Stimulated activated effector memory CD8-positive, alpha-beta T cell treated with anti-CD3 and anti-CD28 coated beads, Interleukin-12 subunit alpha, Interleukin-12 subunit beta, amount 100 ng/mL, for 72 hours (primary cell): ENCODE measurements at regions not wholly inside any gene's neighbourhood (a gene's known extent, or its start where the extent isn't known, plus 50 kb on each side); places are given as distances from the start of the nearest gene placed in this dataset.
A peak's percentile ranks its signal among the peaks of the same experiment; 100 is the strongest.

ENCODE experiments used
- ATAC-seq: fragments of 150-1000 bp; cut with Tn5 transposase; 2 replicates; pipeline ENCODE4 v1.10.0; 2021
- DNase-seq, 2 donors: peaks; one replicate each; pipeline ENCODE4 v3.0.0; 2021 to 2022; ENCODE audit warnings: low spot score in 2 of 2
- H3K27ac Mint-ChIP-seq: one replicate; pipeline ENCODE4 v1.8.0; 2022; ENCODE audit warnings: mild to moderate bottlenecking, mixed read lengths
- H3K36me3 Mint-ChIP-seq: one replicate; pipeline ENCODE4 v1.8.0; 2022; ENCODE audit warnings: mild to moderate bottlenecking, mixed read lengths
- H3K4me1 Mint-ChIP-seq: one replicate; pipeline ENCODE4 v1.8.0; 2022; ENCODE audit warnings: mixed read lengths
- H3K4me3 Mint-ChIP-seq: one replicate; pipeline ENCODE4 v1.8.0; 2022; ENCODE audit warnings: mild to moderate bottlenecking, mixed read lengths
- H3K9me3 Mint-ChIP-seq: one replicate; pipeline ENCODE4 v1.8.0; 2022; ENCODE audit warnings: mixed read lengths

DNA sequence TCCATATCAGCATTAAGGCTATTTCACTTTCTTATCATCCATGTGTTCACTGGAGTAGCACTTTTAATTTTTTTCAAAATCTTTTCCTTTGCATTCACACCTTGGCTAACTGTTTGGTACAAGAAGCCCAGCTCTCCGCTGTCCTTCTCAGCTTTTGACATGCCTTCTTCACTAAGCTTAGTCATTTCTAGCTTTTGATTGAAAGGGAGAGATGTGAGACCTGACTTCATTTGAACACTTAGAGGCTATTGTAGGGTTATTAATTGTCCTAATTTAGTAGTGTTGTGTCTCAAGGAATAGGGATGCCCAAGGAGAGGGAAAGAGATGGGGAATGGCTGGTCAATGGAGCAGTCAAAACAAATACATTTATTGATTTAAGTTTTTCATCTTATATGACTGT is 350.0 kb downstream of the CXCL12 start:
- ATAC-seq = no peak
- Mint-ChIP-seq H3K4me1 (no peaks in the 10 kb centered on the region), H3K9me3 (no peaks in the 10 kb centered on the region), H3K36me3 (no peaks in the 10 kb centered on the region), H3K27ac (no peak overlapping the region), H3K4me3 (no peak overlapping the region)
- no peak for DNase-seq

DNA sequence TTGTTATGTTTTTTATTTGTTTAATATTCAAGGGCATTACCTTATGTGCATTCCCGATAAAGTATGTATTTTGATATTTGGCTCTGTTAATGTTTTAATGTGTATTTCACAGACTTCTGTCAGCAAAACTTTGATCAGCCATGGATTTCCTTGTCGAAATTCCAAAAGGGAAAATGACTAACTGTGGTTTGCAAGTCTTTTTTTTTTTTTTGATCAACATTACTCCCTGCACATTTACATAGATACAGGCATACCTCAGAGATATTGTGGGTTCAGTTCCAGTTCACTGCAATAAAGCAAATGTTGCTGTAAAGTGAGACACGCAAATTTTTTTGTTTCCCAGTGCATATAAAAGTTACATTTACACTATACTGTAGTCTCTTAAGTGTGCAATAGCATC is 351.9 kb downstream of the CXCL12 start:
- Mint-ChIP-seq H3K4me3 (no peak overlapping the region), H3K27ac (no peak overlapping the region), H3K9me3 (no peaks in the 10 kb centered on the region), H3K36me3 (no peaks in the 10 kb centered on the region), H3K4me1 (no peaks in the 10 kb centered on the region)
- DNase-seq (no peak), ATAC-seq (no peak)

DNA sequence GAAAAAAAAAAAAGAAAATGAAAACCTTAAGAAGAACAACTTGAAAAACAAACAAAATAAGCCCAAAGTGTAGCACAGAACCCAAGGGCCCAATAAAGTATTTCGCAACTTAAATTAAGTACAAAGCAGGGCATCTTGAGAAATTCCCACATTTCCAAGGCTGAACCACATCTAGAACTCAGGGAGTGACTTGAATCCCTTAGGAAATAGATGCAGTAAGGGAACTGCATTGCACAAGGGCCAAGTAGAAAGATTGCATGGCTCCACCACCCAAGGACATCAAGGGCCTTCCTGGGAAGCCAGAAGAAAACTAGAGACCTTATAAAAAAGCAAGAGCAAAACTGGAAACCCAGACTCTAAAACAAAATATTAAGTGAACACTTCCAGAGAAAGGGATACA is 352.7 kb downstream of the CXCL12 start:
- H3K9me3 Mint-ChIP-seq = no peaks in the 10 kb centered on the region
- no peak overlapping the region for H3K4me3 Mint-ChIP-seq
- ATAC-seq (no peak), DNase-seq (no peak)
- H3K4me1 Mint-ChIP-seq = no peaks in the 10 kb centered on the region
- H3K27ac Mint-ChIP-seq = no peak overlapping the region
- no peaks in the 10 kb centered on the region for H3K36me3 Mint-ChIP-seq

DNA sequence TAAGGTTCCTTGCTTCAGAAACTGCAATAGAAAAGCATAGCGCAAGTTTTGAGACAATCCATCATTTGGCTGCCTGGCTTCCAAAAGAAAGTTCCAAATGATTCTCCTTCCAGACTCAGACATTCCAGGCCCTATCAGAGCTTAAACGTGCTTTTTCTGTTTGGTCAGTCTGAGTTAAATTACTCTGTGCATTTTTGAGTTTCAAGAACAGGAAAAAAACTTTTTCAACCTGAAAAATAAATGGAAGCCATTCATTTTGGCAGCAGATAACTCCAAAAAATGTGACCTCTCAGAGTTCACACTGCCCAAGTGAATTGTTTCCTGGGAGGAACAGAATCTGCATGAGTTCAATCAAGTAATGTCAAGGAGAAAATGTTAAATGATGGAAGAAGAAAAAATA is 354.2 kb downstream of the CXCL12 start:
- Mint-ChIP-seq H3K4me3 (no peak overlapping the region), H3K36me3 (no peaks in the 10 kb centered on the region), H3K9me3 (no peaks in the 10 kb centered on the region), H3K4me1 (no peaks in the 10 kb centered on the region), H3K27ac (no peak overlapping the region)
- DNase-seq = no peak
- ATAC-seq = no peak

DNA sequence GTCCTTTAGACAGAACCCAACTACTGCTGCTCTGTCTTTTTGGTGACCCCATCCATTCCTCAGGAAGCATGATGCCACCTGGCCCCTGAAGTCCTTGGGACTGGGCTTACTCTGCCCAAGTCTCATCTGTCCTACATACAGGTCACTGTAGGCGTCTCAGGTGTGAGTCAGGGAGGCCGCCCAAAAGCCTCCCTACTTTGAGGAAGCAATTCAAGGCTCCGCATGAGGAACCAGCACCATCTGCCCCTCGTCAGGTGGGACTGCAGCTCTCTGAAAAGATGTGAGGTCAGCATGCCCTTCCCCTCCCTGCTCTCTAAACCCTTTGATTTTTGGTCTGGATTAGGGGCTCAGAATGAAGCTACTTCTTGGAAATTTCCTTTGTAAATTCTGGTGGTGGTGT is 354.8 kb downstream of the CXCL12 start:
- ATAC-seq = peak; percentile 81
- no peak overlapping the region for H3K4me3 Mint-ChIP-seq
- no peak for DNase-seq
- H3K36me3 Mint-ChIP-seq = no peaks in the 10 kb centered on the region
- no peak overlapping the region for H3K27ac Mint-ChIP-seq
- no peaks in the 10 kb centered on the region for H3K9me3 Mint-ChIP-seq
- no peaks in the 10 kb centered on the region for H3K4me1 Mint-ChIP-seq

DNA sequence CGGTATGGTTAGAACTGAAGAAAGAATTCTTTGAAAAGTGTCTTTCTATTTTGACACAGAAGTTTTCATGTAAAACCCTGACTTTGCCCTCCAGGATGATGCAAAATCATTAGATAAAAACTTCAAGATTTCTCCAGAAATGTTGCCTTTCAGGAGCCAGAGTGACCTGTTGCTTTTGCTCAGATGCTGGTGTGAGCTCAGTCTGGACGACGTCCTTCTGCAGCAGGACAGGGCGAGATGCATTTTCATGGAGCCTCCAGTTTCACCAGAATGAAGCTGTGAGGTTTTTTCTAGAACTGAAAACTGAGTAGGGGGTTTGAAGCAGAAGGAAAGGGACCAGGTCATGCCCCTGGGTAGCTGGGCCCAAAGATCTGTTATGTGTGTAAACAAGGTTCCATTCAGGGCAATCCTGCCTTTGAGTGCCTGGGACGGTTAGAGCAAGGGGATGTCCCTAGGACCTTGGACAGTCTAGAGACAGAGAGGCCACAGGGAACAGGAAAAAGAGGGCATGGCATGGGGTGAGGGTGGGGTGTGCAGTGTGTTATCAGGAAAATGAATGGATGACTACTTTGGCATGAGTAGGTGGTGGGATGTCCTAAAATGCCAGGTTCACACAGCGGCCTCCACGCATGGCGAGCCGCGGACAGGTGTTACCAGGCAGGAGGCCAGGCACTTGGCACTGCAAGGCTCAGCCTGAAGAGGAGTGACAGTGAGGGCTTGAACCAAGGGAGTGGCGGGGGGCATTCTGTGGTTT is 356.3 kb downstream of the CXCL12 start:
- Mint-ChIP-seq H3K9me3 (no peaks in the 10 kb centered on the region), H3K4me1 (no peaks in the 10 kb centered on the region), H3K27ac (no peak overlapping the region), H3K4me3 (no peak overlapping the region), H3K36me3 (no peaks in the 10 kb centered on the region)
- DNase-seq (no peak), ATAC-seq (peak; percentile 35)

DNA sequence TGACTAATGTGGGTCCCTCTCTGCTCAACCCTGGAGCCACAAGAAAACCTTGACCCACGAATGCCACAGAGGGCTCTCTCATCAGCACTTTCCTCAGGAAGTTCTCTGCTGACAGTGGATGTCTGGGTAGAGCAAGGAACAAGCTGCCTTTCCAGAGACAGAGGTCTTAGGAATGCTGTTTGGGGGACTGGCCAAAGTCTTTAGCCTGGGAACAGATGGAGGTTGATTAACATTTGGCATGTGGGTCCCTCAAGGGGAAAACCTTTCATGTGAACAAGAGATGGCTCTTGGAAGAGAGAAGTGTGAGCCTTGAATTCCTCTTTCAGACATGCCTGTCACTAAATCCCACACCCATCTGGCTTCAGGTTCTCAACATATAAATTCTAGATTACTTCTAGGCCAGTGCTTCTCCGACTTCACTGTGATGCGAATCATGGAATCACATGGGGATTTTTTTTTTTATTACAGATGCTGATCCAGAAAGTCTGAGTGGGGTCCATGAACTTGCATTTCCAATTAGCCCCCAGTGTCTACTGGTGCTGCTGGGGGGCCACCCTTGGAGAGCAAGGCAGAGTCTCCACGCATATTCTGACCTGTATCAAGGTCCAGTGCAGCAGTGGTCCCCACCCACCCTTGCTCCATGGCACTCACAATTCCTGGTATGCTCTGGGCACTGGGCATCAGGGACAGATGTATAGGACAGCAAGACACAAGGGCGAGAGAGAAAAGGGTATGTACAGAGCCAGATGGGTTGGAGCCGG is 360.4 kb downstream of the CXCL12 start:
- Mint-ChIP-seq H3K27ac (no peak overlapping the region), H3K4me3 (no peak overlapping the region)

DNA sequence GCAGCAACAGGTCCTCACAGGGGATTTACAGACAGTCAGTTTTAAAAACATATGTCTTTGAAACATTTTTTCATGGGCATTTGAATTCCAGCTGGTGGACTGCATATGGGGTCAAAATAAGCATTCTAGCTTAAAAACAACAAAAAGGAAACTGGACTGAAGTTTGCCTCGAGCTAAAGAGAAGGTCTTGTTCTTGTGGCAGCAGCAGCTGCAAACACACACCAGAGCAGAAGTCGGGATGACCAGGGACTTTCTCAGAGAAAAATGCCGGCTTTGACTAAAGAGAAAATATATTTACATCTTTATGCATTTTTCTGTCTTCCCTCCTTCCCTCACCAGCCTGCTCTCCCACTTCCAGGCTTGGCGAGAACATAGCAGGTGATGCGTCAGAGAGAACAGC is 361.4 kb downstream of the CXCL12 start:
- no peaks in the 10 kb centered on the region for H3K36me3 Mint-ChIP-seq
- ATAC-seq = no peak
- no peaks in the 10 kb centered on the region for H3K9me3 Mint-ChIP-seq
- DNase-seq = no peak
- H3K4me3 Mint-ChIP-seq = no peak overlapping the region
- no peak overlapping the region for H3K27ac Mint-ChIP-seq
- H3K4me1 Mint-ChIP-seq = no peaks in the 10 kb centered on the region

More for the DNA sequence above, 360.4 kb downstream of the CXCL12 start:
- no peak for ATAC-seq
- no peak for DNase-seq
- Mint-ChIP-seq H3K4me1 (no peaks in the 10 kb centered on the region), H3K36me3 (no peaks in the 10 kb centered on the region), H3K9me3 (no peaks in the 10 kb centered on the region)

DNA sequence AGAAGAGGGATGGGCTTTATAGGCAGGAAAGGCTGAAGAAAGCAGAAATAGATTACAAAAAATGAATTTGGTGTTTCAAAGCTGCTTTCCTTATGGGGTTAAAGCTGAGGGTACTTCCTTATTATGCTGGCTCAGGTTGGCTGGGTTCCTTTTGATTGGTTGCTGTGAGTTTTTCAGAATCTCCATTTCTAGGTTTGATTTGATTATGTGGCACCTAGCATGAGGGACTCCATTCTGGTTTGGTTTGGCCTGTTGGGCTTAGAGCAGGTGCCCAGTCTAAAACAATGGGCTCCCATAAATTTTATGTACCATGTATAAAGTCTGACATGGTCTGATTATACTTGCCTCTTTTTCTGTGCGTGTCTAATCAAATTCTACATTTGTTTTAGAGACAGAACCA is 362.7 kb downstream of the CXCL12 start:
- Mint-ChIP-seq H3K9me3 (no peaks in the 10 kb centered on the region), H3K27ac (no peak overlapping the region), H3K36me3 (no peaks in the 10 kb centered on the region), H3K4me1 (no peaks in the 10 kb centered on the region), H3K4me3 (no peak overlapping the region)
- DNase-seq = no peak
- no peak for ATAC-seq

DNA sequence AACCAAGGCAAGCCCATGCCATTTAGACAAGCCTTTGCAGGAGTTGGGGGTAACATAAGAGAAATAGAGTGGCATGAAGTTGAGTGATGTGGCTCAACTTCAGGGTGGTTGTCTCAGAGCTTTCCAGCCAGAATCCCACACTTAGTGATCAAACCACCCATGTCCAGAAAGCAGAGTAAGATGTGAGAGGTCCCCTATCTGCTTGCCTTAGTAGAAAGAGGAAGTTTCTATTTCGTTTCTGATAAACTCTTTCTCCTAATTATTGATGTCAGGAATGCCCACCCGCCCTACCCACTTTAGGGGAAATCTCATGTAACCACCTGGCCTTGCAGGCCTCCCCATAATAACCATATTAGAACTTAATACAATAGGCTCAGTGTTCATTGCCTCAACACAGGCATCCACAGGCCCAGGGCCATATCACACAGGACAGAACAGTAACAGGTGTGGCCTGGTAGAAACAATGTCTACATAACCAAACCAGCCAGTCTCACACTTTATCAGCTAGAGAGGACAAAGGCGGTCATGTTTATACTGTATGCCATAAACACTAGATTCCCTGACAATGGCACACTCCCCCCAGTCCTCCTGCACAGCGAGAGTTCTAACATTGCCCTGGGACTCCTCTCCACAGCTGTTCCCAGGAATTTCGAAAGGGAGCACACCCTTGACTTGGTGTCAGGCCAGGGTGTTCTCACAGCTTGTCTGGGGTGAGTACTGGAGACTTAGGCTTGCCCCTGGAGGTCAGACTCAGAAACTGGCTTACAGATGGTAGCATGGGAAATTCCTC is 364.4 kb downstream of the CXCL12 start:
- Mint-ChIP-seq H3K4me1 (no peaks in the 10 kb centered on the region), H3K36me3 (no peaks in the 10 kb centered on the region), H3K4me3 (no peak overlapping the region), H3K9me3 (no peaks in the 10 kb centered on the region), H3K27ac (peak overlapping the region; percentile 34)
- no peak for ATAC-seq
- no peak for DNase-seq

DNA sequence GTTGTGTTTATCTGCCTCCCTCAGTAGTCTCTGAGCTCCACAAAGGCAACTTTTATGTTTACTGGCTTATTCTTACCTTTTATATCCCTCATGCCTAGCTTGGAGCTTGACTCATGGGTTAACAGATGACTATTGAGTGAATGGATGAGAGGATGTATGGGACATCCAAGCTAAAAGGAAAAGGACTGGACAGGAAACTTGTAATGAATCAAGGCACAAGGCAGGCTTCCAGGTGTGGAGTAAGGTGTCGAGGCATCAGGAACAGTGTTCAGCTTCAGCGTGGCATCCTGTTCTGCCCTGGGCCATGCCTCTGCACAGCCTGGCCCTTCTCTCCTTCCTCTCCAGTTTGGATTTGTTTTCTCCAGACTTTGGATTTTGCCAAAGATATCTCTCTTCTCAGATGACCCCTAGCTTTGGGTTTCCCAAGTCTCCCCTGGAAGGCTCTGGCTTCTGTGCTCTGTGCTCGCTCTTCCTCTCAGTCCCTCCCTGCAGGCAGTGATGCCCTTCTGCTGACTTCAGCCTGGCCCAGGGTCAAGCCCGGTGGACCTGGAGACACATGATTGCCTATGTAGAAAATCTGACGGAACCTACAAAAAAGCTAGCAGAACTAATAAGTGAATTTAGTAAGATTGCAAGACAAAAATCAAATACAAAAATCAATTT is 367.3 kb downstream of the CXCL12 start:
- peak in 1 of 2 donors; percentile 7 for DNase-seq
- no peak for ATAC-seq
- Mint-ChIP-seq H3K4me1 (no peaks in the 10 kb centered on the region), H3K9me3 (no peaks in the 10 kb centered on the region), H3K4me3 (no peak overlapping the region), H3K36me3 (no peaks in the 10 kb centered on the region), H3K27ac (no peak overlapping the region)

DNA sequence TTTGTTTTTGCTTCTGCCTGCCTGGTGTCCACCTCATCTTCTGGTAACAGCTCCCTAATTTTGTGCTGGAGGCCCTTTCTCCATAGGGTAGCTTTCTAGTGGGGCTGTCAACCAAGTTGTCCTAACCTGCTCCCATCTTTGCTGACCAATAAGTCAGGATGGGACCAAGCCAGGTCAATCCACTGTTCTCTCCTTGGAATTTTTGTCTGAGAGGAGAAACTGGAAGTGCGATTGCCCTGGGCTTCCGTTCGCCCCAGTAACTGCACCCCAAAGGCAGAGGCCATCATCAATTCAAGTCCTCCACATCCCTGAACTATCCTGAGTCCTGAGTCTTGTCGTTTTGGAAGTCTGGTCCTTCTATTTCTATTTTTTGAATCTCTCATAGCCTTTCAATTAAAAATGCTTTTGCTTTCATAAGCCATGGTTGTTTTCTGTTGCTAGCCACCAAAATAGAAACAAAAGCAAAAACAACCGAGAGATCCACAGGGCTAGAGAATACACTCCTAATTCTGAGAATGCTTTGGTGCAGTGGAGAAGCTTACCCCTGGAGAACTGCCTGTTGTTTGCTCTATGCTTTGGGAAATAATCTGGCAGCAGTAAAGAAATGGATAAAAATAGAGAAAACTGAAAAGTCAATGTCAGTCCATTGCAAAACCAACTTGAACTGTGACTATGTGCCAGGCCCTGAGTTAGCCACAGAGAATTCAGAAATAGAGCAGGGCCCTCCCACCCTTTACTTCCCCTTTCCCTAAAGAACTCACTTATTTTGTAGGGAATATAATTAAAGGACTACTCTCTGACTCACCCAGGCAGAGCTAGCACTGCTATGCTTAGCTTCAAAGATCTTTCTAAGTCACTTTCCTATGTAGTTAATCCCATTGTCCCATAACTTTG is 368.1 kb downstream of the CXCL12 start:
- Mint-ChIP-seq H3K27ac (no peak overlapping the region), H3K9me3 (no peaks in the 10 kb centered on the region), H3K4me3 (no peak overlapping the region), H3K36me3 (no peaks in the 10 kb centered on the region), H3K4me1 (no peaks in the 10 kb centered on the region)
- ATAC-seq (no peak), DNase-seq (peak in 1 of 2 donors; percentile 26)

DNA sequence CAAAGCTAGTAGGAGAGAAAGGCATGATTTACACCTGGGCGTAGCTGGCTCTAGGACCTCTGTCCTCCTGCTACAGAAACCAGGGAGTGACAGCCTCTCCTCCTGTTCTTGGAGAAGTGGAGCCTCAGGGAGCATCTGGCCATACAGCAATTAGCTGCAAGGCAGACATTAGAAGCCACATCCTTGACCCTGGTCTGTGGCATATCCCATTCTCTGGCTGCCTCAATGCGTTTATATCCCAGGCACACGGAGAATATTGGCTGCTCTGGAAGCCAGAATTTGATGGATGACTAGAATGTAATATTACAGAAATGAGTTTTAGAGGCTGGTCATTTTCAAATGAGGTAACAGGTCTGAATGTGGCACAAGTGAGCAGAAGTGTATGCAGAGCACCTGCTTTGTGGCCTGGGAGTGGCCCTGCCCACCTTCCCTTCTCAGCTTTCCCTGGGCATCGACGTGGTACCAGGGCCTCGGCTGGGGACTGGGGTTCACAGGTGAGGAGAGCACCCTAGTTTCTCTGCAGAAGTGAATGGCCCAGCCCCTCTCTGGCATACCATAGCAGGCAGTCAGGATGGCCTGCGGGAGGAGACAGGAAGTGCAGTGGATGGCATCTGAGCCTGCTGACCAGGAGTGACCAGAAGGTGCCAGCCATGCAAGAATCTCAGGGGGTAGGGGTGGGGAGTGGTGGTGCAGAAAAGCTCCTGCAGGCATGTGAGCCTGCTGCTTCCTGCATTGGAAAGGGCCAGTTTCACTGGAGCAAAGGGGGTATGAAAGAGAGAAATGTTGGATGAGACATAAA is 367.2 kb upstream of the ZNF32 start:
- Mint-ChIP-seq H3K4me3 (no peak overlapping the region), H3K36me3 (no peaks in the 10 kb centered on the region), H3K4me1 (peaks cover 7% of the 10 kb centered on the region), H3K27ac (no peak overlapping the region), H3K9me3 (no peaks in the 10 kb centered on the region)
- DNase-seq (peak in 1 of 2 donors; percentile 10), ATAC-seq (no peak)
